WTC11 (cell line): ENCODE measurements at regions not wholly inside any gene's neighbourhood (a gene's known extent, or its start where the extent isn't known, plus 50 kb on each side); places are given as distances from the start of the nearest gene placed in this dataset.
A peak's percentile ranks its signal among the peaks of the same experiment; 100 is the strongest.

Experiments used
- ATAC-seq: fragments of 200-7000 bp; cut with Tn5 transposase; 2 replicates; pipeline ENCODE4 v1.10.0; 2021; ENCODE audit warnings: mild to moderate bottlenecking, moderate library complexity
- CTCF ChIA-PET: fragments of 300-600 bp; sonication (Branson Sonifier 250); formaldehyde crosslinking; loops from one replicate; lab custom pipeline; 2021; ENCODE audit warnings: antibody characterized with exemption; lab: Charles Lee
- POLR2A ChIA-PET: fragments of 350-600 bp; sonication (Branson Sonifier 250); formaldehyde crosslinking; loops from one replicate; lab custom pipeline; 2021; ENCODE audit warnings: antibody characterized with exemption; lab: Charles Lee
- DNase-seq: peaks from one replicate; pipeline ENCODE4 v3.0.0; 2021; ENCODE audit warnings: low spot score
- H3K27ac Mint-ChIP-seq: 2 replicates; pipeline ENCODE4 v1.8.0; 2021; ENCODE audit warnings: mixed read lengths
- H3K27me3 Mint-ChIP-seq: 2 replicates; pipeline ENCODE4 v1.8.0; 2021; ENCODE audit warnings: low read depth, mild to moderate bottlenecking, moderate library complexity, mixed read lengths
- H3K36me3 Mint-ChIP-seq: 2 replicates; pipeline ENCODE4 v1.8.0; 2021; ENCODE audit warnings: mixed read lengths
- H3K4me1 Mint-ChIP-seq: 2 replicates; pipeline ENCODE4 v1.8.0; 2022; ENCODE audit warnings: mixed read lengths
- H3K4me3 Mint-ChIP-seq: 2 replicates; pipeline ENCODE4 v1.8.0; 2021; ENCODE audit warnings: mild to moderate bottlenecking, moderate library complexity, mixed read lengths
- H3K9me3 Mint-ChIP-seq: 2 replicates; pipeline ENCODE4 v1.8.0; 2021; ENCODE audit warnings: mixed read lengths
- AFF4 ChIP-seq: sonication (generic); formaldehyde crosslinking; IDR thresholded peaks from 2 replicates; pipeline ENCODE4 v1.8.1; 2023; ENCODE audit warnings: mild to moderate bottlenecking, missing genetic modification reagents, borderline replicate concordance
- ATF3 ChIP-seq: sonication (generic); formaldehyde crosslinking; conservative IDR thresholded peaks from 2 replicates; pipeline ENCODE4 v1.8.1; 2022; ENCODE audit warnings: mild to moderate bottlenecking, missing genetic modification reagents
- FOXJ3 ChIP-seq: sonication (generic); formaldehyde crosslinking; IDR thresholded peaks from 2 replicates; pipeline ENCODE4 v1.9.0; 2021; ENCODE audit warnings: missing genetic modification reagents, mild to moderate bottlenecking, borderline replicate concordance
- HMGA2 ChIP-seq: fragments of 250-450 bp; sonication (Bioruptor Pico); IDR thresholded peaks from 2 replicates; pipeline ENCODE4 v1.4.0; 2021; ENCODE audit warnings: mild to moderate bottlenecking, moderate library complexity
- MYBL2 ChIP-seq: sonication (generic); formaldehyde crosslinking; IDR thresholded peaks from 2 replicates; pipeline ENCODE4 v1.8.1; 2023; ENCODE audit warnings: mild to moderate bottlenecking, moderate library complexity, missing genetic modification reagents
- TF ChIP-seq, protein P1 (sequence below): sonication (generic); formaldehyde crosslinking; IDR thresholded peaks from 2 replicates; pipeline ENCODE4 v1.8.0; 2023; ENCODE audit warnings: missing genetic modification reagents, mild to moderate bottlenecking, borderline replicate concordance
- TF ChIP-seq, protein P2 (sequence below): sonication (generic); formaldehyde crosslinking; conservative IDR thresholded peaks from 2 replicates; pipeline ENCODE4 v1.8.1; 2023; ENCODE audit warnings: mild to moderate bottlenecking, low read depth, missing genetic modification reagents, moderate library complexity

DNA sequence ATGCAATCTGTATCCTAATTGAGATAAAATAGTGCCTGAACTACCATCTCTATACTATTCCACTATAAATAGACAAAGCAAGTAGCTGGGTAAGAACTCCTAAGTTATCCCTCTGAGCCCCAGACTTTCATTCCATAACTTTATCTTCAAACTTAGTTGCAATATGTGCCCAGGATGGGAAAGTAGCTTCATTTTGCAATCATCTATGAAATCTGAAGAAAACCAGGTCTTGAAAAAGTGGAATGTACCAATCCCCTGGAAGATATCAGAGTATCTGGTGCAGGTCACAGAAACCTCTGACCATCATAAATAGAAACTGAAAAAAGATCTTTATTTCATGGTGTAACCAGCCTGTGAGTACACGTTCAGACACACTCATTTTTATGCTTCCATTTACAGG is 78.1 kb upstream of the TMEM178A start (continued):
- TF ChIP-seq, protein P1, sequence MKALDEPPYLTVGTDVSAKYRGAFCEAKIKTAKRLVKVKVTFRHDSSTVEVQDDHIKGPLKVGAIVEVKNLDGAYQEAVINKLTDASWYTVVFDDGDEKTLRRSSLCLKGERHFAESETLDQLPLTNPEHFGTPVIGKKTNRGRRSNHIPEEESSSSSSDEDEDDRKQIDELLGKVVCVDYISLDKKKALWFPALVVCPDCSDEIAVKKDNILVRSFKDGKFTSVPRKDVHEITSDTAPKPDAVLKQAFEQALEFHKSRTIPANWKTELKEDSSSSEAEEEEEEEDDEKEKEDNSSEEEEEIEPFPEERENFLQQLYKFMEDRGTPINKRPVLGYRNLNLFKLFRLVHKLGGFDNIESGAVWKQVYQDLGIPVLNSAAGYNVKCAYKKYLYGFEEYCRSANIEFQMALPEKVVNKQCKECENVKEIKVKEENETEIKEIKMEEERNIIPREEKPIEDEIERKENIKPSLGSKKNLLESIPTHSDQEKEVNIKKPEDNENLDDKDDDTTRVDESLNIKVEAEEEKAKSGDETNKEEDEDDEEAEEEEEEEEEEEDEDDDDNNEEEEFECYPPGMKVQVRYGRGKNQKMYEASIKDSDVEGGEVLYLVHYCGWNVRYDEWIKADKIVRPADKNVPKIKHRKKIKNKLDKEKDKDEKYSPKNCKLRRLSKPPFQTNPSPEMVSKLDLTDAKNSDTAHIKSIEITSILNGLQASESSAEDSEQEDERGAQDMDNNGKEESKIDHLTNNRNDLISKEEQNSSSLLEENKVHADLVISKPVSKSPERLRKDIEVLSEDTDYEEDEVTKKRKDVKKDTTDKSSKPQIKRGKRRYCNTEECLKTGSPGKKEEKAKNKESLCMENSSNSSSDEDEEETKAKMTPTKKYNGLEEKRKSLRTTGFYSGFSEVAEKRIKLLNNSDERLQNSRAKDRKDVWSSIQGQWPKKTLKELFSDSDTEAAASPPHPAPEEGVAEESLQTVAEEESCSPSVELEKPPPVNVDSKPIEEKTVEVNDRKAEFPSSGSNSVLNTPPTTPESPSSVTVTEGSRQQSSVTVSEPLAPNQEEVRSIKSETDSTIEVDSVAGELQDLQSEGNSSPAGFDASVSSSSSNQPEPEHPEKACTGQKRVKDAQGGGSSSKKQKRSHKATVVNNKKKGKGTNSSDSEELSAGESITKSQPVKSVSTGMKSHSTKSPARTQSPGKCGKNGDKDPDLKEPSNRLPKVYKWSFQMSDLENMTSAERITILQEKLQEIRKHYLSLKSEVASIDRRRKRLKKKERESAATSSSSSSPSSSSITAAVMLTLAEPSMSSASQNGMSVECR (CRISPR knock-in tag) = no peak
- TF ChIP-seq AFF4 (CRISPR knock-in tag) (no peak), FOXJ3 (CRISPR knock-in tag) (no peak), MYBL2 (CRISPR knock-in tag) (no peak), ATF3 (CRISPR knock-in tag) (no peak), HMGA2 (CRISPR knock-in tag) (no peak)

GRCh38 chr2:39593439-39594393 is 72.0 kb upstream of the TMEM178A start:
- peak; percentile 40 for DNase-seq
- peak; percentile 97 for ATAC-seq
- Mint-ChIP-seq H3K4me1 (peaks cover 12% of the 10 kb centered on the region), H3K36me3 (peaks cover 4% of the 10 kb centered on the region; the same call in 1 of the 2 replicates), H3K9me3 (no peaks in the 10 kb centered on the region; the same call in 1 of the 2 replicates), H3K27me3 (no peaks in the 10 kb centered on the region), H3K4me3 (no peak overlapping the region), H3K27ac (0 out of 2 replicates have a peak overlapping the region, but pooled peaks have one; percentile 25)
- TF ChIP-seq AFF4 (CRISPR knock-in tag) = no peak
- TF ChIP-seq, protein P2, sequence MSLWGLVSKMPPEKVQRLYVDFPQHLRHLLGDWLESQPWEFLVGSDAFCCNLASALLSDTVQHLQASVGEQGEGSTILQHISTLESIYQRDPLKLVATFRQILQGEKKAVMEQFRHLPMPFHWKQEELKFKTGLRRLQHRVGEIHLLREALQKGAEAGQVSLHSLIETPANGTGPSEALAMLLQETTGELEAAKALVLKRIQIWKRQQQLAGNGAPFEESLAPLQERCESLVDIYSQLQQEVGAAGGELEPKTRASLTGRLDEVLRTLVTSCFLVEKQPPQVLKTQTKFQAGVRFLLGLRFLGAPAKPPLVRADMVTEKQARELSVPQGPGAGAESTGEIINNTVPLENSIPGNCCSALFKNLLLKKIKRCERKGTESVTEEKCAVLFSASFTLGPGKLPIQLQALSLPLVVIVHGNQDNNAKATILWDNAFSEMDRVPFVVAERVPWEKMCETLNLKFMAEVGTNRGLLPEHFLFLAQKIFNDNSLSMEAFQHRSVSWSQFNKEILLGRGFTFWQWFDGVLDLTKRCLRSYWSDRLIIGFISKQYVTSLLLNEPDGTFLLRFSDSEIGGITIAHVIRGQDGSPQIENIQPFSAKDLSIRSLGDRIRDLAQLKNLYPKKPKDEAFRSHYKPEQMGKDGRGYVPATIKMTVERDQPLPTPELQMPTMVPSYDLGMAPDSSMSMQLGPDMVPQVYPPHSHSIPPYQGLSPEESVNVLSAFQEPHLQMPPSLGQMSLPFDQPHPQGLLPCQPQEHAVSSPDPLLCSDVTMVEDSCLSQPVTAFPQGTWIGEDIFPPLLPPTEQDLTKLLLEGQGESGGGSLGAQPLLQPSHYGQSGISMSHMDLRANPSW = 0 out of 2 replicates have a peak, but pooled peaks have one; percentile 49
- POLR2A ChIA-PET = interaction anchor here (0.7 to 1.0 kb wide), 2 partner anchors 11 to 65 kb away, joined by 5 to 6 read pairs; no protein-coding TSS in a partner anchor
- CTCF ChIA-PET = interaction anchor here (0.5 to 3.6 kb wide), 36 partner anchors 11 to 646 kb away, joined by 3 to 74 read pairs (median 4); partner anchors contain the start of gene TMEM178A
